GM23338 (cell line): ENCODE measurements at regions not wholly inside any gene's neighbourhood (a gene's known extent, or its start where the extent isn't known, plus 50 kb on each side); places are given as distances from the start of the nearest gene placed in this dataset.

Experiments used
- ATAC-seq: fragments of 200-7000 bp; cut with Tn5 transposase; 3 replicates; pipeline ENCODE4 v1.9.1; 2020
- DNase-seq: peaks from one replicate; pipeline ENCODE4 v3.0.0-alpha.2; 2015; ENCODE audit warnings: low spot score
- H2AFZ ChIP-seq: fragments of 200-600 bp; sonication (generic); 2 replicates; pipeline ENCODE4 v1.8.0; 2016; ENCODE audit warnings: antibody characterized with exemption, mild to moderate bottlenecking, moderate library complexity
- H3F3A ChIP-seq: fragments of 200-600 bp; sonication (generic); replicated peaks from 2 replicates; pipeline ENCODE4 v1.8.0; 2017; ENCODE audit warnings: antibody characterized with exemption, mixed run types, low read depth
- H3K27ac ChIP-seq: fragments of 200-600 bp; sonication (generic); 2 replicates; pipeline ENCODE4 v1.6.1; 2016; ENCODE audit warnings: low read depth
- H3K27me3 ChIP-seq: fragments of 200-600 bp; sonication (generic); 2 replicates; pipeline ENCODE4 v1.8.0; 2016; ENCODE audit warnings: mild to moderate bottlenecking, mixed run types, moderate library complexity; ENCODE audit not compliant: insufficient read depth
- H3K36me3 ChIP-seq: fragments of 200-600 bp; sonication (generic); 2 replicates; pipeline ENCODE4 v1.8.0; 2016; ENCODE audit warnings: mild to moderate bottlenecking; ENCODE audit not compliant: insufficient read depth
- H3K4me1 ChIP-seq: fragments of 200-600 bp; sonication (generic); 2 replicates; pipeline ENCODE4 v1.8.0; 2016; ENCODE audit warnings: mild to moderate bottlenecking, moderate library complexity; ENCODE audit not compliant: insufficient read depth
- H3K4me2 ChIP-seq: fragments of 200-600 bp; sonication (generic); 2 replicates; pipeline ENCODE4 v1.7.1; 2017; ENCODE audit warnings: mixed run types
- H3K4me3 ChIP-seq: fragments of 200-600 bp; sonication (generic); 2 replicates; pipeline ENCODE4 v1.6.1; 2016; ENCODE audit warnings: mixed run types
- H3K79me2 ChIP-seq: fragments of 200-600 bp; sonication (generic); replicated peaks from 2 replicates; pipeline ENCODE4 v1.8.0; 2017; ENCODE audit warnings: mild to moderate bottlenecking; ENCODE audit not compliant: insufficient read depth
- H3K9me2 ChIP-seq: fragments of 200-600 bp; sonication (generic); 2 replicates; pipeline ENCODE4 v1.8.0; 2017; ENCODE audit not compliant: insufficient read depth
- H4K20me1 ChIP-seq: fragments of 200-600 bp; sonication (generic); replicated peaks from 2 replicates; pipeline ENCODE4 v1.8.0; 2017; ENCODE audit warnings: mild to moderate bottlenecking; ENCODE audit not compliant: insufficient read depth
- H3K27ac Mint-ChIP-seq: 2 replicates; pipeline ENCODE4 v1.8.0; 2020; ENCODE audit warnings: inconsistent platforms, mild to moderate bottlenecking, moderate library complexity, mixed read lengths
- H3K27me3 Mint-ChIP-seq: 3 replicates; pipeline ENCODE4 v1.8.0; 2022; ENCODE audit warnings: low read depth, mild to moderate bottlenecking, moderate library complexity, mixed read lengths, inconsistent platforms; ENCODE audit not compliant: insufficient read depth, poor library complexity
- H3K36me3 Mint-ChIP-seq: 3 replicates; pipeline ENCODE4 v1.8.0; 2021; ENCODE audit warnings: low read depth, mild to moderate bottlenecking, inconsistent platforms, moderate library complexity, mixed read lengths
- H3K4me1 Mint-ChIP-seq: 3 replicates; pipeline ENCODE4 v1.8.0; 2020; ENCODE audit warnings: mild to moderate bottlenecking, inconsistent platforms, mixed read lengths
- H3K4me3 Mint-ChIP-seq: 3 replicates; pipeline ENCODE4 v1.8.0; 2021; ENCODE audit warnings: moderate library complexity, mild to moderate bottlenecking, inconsistent platforms, mixed read lengths
- H3K9me3 Mint-ChIP-seq: 3 replicates; pipeline ENCODE4 v1.8.0; 2020; ENCODE audit warnings: moderate library complexity, mild to moderate bottlenecking, inconsistent platforms, mixed read lengths
- CREB1 ChIP-seq: fragments of 250-450 bp; sonication (Bioruptor Pico); IDR thresholded peaks from 2 replicates; pipeline ENCODE4 v1.5.0; 2020; ENCODE audit warnings: low read depth, mild to moderate bottlenecking, moderate library complexity
- CTCF ChIP-seq, 2 experiments: fragments of 200-600 bp in 1 of 2; sonication (generic) in 1 of 2; conservative IDR thresholded peaks; 2 replicates each; pipeline versions ENCODE4 v1.5.1 to v1.6.1; 2016 to 2017; ENCODE audit warnings: antibody characterized with exemption in 2 of 2, low read depth in 2 of 2, mild to moderate bottlenecking in 2 of 2, moderate library complexity in 1 of 2
- ETS1 ChIP-seq: IDR thresholded peaks from 2 replicates; pipeline ENCODE4 v1.6.1; 2016; ENCODE audit warnings: antibody characterized with exemption
- EZH2 ChIP-seq: fragments of 200-600 bp; sonication (generic); IDR thresholded peaks from one replicate; pipeline ENCODE4 v1.8.0; 2017; ENCODE audit warnings: antibody characterized with exemption, mild to moderate bottlenecking, low read depth; ENCODE audit not compliant: unreplicated experiment
- EZH2phosphoT487 ChIP-seq: fragments of 200-600 bp; sonication (generic); IDR thresholded peaks from one replicate; pipeline ENCODE4 v1.8.1; 2018; ENCODE audit warnings: antibody characterized with exemption; ENCODE audit not compliant: unreplicated experiment
- JUNB ChIP-seq: IDR thresholded peaks from one replicate; pipeline ENCODE4 v1.6.1; 2016; ENCODE audit warnings: antibody characterized with exemption; ENCODE audit not compliant: unreplicated experiment
- NANOG ChIP-seq: IDR thresholded peaks from 2 replicates; pipeline ENCODE4 v1.6.1; 2016; ENCODE audit warnings: antibody characterized with exemption, borderline replicate concordance
- POLR2AphosphoS5 ChIP-seq: IDR thresholded peaks from 2 replicates; pipeline ENCODE4 v1.6.1; 2016; ENCODE audit warnings: antibody characterized with exemption, low read depth
- REST ChIP-seq: IDR thresholded peaks from one replicate; pipeline ENCODE4 v1.6.1; 2018; ENCODE audit warnings: antibody characterized with exemption; ENCODE audit not compliant: unreplicated experiment
- STAT1 ChIP-seq: IDR thresholded peaks from one replicate; pipeline ENCODE4 v1.6.1; 2016; ENCODE audit warnings: antibody characterized with exemption; ENCODE audit not compliant: unreplicated experiment
- ZNF114 ChIP-seq: fragments of 250-450 bp; sonication (Bioruptor Pico); IDR thresholded peaks from 2 replicates; pipeline ENCODE4 v1.5.0; 2020; ENCODE audit warnings: mild to moderate bottlenecking, moderate library complexity
- ZNF331 ChIP-seq: fragments of 250-450 bp; sonication (Bioruptor Pico); IDR thresholded peaks from 2 replicates; pipeline ENCODE4 v1.5.0; 2020; ENCODE audit warnings: low read depth, mild to moderate bottlenecking, moderate library complexity
- ZNF462 ChIP-seq: fragments of 250-450 bp; sonication (Bioruptor Pico); IDR thresholded peaks from 2 replicates; pipeline ENCODE4 v1.5.0; 2020; ENCODE audit warnings: mild to moderate bottlenecking, moderate library complexity

- H3K27ac ChIP-seq = no peak overlapping the region
- Mint-ChIP-seq H3K36me3 (0 out of 3 replicates have a peak, but pooled peaks cover 3% of the 10 kb centered on the region), H3K4me3 (no peak overlapping the region), H3K27me3 (peaks cover 3% of the 10 kb centered on the region), H3K9me3 (peaks cover 8% of the 10 kb centered on the region), H3K4me1 (peaks cover 13% of the 10 kb centered on the region), H3K27ac (no peak overlapping the region)
- no peaks in the 10 kb centered on the region for H3K79me2 ChIP-seq
- no peak overlapping the region for H3K4me3 ChIP-seq
- TF ChIP-seq ZNF331 (no peak), EZH2phosphoT487 (no peak), POLR2AphosphoS5 (no peak), REST (no peak), ZNF114 (CRISPR knock-in tag) (no peak), CTCF (conservative IDR thresholded peaks at IDR 0.05; ENCODE audit: low read depth in 2 of 2) (no peak), JUNB (no peak), ZNF462 (no peak), CREB1 (no peak), ETS1 (no peak), NANOG (no peak), STAT1 (no peak), EZH2 (no peak)
- DNase-seq = no peak
- peaks cover 3% of the 10 kb centered on the region; the same call in 1 of the 2 replicates for H3K36me3 ChIP-seq
- H3K4me2 ChIP-seq = no peak overlapping the region
- H3K9me2 ChIP-seq = no peaks in the 10 kb centered on the region
- no peaks in the 10 kb centered on the region for H4K20me1 ChIP-seq
- H3K4me1 ChIP-seq = no peaks in the 10 kb centered on the region
- ATAC-seq = no peak
- H2AFZ ChIP-seq = no peak overlapping the region
- no peaks in the 10 kb centered on the region for H3F3A ChIP-seq
- no peaks in the 10 kb centered on the region for H3K27me3 ChIP-seq
These were observed 469.0 kb upstream of the CDH4 start for GRCh38 chr20:60782959-60783625.
